ENCODE measurements at regions not wholly inside any gene's neighbourhood (a gene's known extent, or its start where the extent isn't known, plus 50 kb on each side); places are given as distances from the start of the nearest gene placed in this dataset.

DNA sequence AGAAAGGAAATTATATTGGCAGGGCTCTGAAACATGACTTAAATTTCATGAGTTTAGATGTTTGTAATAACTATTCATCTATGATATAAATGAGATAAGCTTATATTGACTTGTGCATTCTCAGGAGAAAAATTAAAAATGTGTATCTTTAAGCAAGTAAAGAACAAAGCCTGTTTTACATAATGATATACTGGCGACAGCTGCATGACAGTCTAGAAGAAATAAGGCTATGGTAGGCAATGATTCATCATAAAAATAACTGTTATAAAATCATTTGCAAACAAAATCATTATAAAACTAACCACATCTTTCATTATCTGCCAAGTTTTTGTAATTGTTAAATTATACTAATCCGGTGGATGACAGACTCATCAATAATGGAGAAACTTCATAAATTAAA, 188.1 kb downstream of the ADAM29 start (continued):
- TF ChIP-seq, protein P1, sequence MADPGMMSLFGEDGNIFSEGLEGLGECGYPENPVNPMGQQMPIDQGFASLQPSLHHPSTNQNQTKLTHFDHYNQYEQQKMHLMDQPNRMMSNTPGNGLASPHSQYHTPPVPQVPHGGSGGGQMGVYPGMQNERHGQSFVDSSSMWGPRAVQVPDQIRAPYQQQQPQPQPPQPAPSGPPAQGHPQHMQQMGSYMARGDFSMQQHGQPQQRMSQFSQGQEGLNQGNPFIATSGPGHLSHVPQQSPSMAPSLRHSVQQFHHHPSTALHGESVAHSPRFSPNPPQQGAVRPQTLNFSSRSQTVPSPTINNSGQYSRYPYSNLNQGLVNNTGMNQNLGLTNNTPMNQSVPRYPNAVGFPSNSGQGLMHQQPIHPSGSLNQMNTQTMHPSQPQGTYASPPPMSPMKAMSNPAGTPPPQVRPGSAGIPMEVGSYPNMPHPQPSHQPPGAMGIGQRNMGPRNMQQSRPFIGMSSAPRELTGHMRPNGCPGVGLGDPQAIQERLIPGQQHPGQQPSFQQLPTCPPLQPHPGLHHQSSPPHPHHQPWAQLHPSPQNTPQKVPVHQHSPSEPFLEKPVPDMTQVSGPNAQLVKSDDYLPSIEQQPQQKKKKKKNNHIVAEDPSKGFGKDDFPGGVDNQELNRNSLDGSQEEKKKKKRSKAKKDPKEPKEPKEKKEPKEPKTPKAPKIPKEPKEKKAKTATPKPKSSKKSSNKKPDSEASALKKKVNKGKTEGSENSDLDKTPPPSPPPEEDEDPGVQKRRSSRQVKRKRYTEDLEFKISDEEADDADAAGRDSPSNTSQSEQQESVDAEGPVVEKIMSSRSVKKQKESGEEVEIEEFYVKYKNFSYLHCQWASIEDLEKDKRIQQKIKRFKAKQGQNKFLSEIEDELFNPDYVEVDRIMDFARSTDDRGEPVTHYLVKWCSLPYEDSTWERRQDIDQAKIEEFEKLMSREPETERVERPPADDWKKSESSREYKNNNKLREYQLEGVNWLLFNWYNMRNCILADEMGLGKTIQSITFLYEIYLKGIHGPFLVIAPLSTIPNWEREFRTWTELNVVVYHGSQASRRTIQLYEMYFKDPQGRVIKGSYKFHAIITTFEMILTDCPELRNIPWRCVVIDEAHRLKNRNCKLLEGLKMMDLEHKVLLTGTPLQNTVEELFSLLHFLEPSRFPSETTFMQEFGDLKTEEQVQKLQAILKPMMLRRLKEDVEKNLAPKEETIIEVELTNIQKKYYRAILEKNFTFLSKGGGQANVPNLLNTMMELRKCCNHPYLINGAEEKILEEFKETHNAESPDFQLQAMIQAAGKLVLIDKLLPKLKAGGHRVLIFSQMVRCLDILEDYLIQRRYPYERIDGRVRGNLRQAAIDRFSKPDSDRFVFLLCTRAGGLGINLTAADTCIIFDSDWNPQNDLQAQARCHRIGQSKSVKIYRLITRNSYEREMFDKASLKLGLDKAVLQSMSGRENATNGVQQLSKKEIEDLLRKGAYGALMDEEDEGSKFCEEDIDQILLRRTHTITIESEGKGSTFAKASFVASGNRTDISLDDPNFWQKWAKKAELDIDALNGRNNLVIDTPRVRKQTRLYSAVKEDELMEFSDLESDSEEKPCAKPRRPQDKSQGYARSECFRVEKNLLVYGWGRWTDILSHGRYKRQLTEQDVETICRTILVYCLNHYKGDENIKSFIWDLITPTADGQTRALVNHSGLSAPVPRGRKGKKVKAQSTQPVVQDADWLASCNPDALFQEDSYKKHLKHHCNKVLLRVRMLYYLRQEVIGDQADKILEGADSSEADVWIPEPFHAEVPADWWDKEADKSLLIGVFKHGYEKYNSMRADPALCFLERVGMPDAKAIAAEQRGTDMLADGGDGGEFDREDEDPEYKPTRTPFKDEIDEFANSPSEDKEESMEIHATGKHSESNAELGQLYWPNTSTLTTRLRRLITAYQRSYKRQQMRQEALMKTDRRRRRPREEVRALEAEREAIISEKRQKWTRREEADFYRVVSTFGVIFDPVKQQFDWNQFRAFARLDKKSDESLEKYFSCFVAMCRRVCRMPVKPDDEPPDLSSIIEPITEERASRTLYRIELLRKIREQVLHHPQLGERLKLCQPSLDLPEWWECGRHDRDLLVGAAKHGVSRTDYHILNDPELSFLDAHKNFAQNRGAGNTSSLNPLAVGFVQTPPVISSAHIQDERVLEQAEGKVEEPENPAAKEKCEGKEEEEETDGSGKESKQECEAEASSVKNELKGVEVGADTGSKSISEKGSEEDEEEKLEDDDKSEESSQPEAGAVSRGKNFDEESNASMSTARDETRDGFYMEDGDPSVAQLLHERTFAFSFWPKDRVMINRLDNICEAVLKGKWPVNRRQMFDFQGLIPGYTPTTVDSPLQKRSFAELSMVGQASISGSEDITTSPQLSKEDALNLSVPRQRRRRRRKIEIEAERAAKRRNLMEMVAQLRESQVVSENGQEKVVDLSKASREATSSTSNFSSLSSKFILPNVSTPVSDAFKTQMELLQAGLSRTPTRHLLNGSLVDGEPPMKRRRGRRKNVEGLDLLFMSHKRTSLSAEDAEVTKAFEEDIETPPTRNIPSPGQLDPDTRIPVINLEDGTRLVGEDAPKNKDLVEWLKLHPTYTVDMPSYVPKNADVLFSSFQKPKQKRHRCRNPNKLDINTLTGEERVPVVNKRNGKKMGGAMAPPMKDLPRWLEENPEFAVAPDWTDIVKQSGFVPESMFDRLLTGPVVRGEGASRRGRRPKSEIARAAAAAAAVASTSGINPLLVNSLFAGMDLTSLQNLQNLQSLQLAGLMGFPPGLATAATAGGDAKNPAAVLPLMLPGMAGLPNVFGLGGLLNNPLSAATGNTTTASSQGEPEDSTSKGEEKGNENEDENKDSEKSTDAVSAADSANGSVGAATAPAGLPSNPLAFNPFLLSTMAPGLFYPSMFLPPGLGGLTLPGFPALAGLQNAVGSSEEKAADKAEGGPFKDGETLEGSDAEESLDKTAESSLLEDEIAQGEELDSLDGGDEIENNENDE (IDR thresholded peaks at IDR 0.05; ENCODE audit: low read depth, low read length), result no peak
- TF ChIP-seq ATF7 (IDR thresholded peaks at IDR 0.05), result no peak
- TF ChIP-seq SP2 (IDR thresholded peaks at IDR 0.05; ENCODE audit: extremely low read depth, low read depth, low read length, poor library complexity, severe bottlenecking), result no peak
- TF ChIP-seq PHF8 (IDR thresholded peaks at IDR 0.05; ENCODE audit: borderline replicate concordance, low read length), result no peak
- TF ChIP-seq, protein P2, sequence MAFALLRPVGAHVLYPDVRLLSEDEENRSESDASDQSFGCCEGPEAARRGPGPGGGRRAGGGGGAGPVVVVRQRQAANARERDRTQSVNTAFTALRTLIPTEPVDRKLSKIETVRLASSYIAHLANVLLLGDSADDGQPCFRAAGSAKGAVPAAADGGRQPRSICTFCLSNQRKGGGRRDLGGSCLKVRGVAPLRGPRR (CRISPR knock-in tag; IDR thresholded peaks at IDR 0.05), result no peak
- TF ChIP-seq ZNF586 (CRISPR knock-in tag; conservative IDR thresholded peaks at IDR 0.05), result no peak
- TF ChIP-seq, protein P3, sequence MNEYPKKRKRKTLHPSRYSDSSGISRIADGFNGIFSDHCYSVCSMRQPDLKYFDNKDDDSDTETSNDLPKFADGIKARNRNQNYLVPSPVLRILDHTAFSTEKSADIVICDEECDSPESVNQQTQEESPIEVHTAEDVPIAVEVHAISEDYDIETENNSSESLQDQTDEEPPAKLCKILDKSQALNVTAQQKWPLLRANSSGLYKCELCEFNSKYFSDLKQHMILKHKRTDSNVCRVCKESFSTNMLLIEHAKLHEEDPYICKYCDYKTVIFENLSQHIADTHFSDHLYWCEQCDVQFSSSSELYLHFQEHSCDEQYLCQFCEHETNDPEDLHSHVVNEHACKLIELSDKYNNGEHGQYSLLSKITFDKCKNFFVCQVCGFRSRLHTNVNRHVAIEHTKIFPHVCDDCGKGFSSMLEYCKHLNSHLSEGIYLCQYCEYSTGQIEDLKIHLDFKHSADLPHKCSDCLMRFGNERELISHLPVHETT (CRISPR knock-in tag; conservative IDR thresholded peaks at IDR 0.05 in 1 of 2, IDR thresholded peaks at IDR 0.05 in 1 of 2), result no peak
- TF ChIP-seq HDAC3 (IDR thresholded peaks at IDR 0.05; ENCODE audit: borderline replicate concordance, partially characterized antibody), result no peak
- TF ChIP-seq PTBP1 (IDR thresholded peaks at IDR 0.05; ENCODE audit: low read depth, low read length), result no peak
- no peak for TF ChIP-seq ZKSCAN1 (IDR thresholded peaks at IDR 0.05; ENCODE audit: low read depth, low read length)
- TF ChIP-seq, protein P4, sequence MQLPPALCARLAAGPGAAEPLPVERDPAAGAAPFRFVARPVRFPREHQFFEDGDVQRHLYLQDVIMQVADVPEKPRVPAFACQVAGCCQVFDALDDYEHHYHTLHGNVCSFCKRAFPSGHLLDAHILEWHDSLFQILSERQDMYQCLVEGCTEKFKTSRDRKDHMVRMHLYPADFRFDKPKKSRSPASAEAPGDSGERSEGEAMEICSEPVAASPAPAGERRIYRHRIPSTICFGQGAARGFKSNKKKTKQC (CRISPR knock-in tag; IDR thresholded peaks at IDR 0.05), result no peak

All from K562 (cell line).